ENCODE measurements at regions not wholly inside any gene's neighbourhood (a gene's known extent, or its start where the extent isn't known, plus 50 kb on each side); places are given as distances from the start of the nearest gene placed in this dataset.

- no peaks in the 10 kb centered on the region for H3K36me3 ChIP-seq (ENCODE audit: insufficient read depth, low read length)
- H3K4me3 ChIP-seq (ENCODE audit: low read length) = no peak overlapping the region
- 0 out of 2 replicates have a peak, but pooled peaks cover 3% of the 10 kb centered on the region for H3K9me3 ChIP-seq (ENCODE audit: insufficient read depth, low read depth, low read length)
- no peaks in the 10 kb centered on the region; the same call in 1 of the 2 replicates for H3K4me1 ChIP-seq (ENCODE audit: insufficient read depth, low read length)
- H3K27me3 ChIP-seq (ENCODE audit: insufficient read depth, low read length) = no peaks in the 10 kb centered on the region
- H3K27ac ChIP-seq (ENCODE audit: low read depth, low read length) = no peak overlapping the region
- no peak overlapping the region for H3K9ac ChIP-seq (ENCODE audit: low read depth, low read length)
- WGBS = 89% methylated on average over 2 of the region's 4 CpGs
Measured at GRCh38 chr20:19820555-19821211, 62.6 kb downstream of the RIN2 start.

- WGBS = 86% methylated on average over 3 of the region's 3 CpGs
- Histone ChIP-seq H3K36me3 (ENCODE audit: insufficient read depth, low read length) (no peaks in the 10 kb centered on the region), H3K9me3 (ENCODE audit: insufficient read depth, low read depth, low read length) (0 out of 2 replicates have a peak, but pooled peaks cover 3% of the 10 kb centered on the region), H3K27me3 (ENCODE audit: insufficient read depth, low read length) (no peaks in the 10 kb centered on the region), H3K27ac (ENCODE audit: low read depth, low read length) (no peak overlapping the region), H3K4me3 (ENCODE audit: low read length) (no peak overlapping the region), H3K9ac (ENCODE audit: low read depth, low read length) (no peak overlapping the region), H3K4me1 (ENCODE audit: insufficient read depth, low read length) (no peaks in the 10 kb centered on the region; the same call in 1 of the 2 replicates)
Measured at GRCh38 chr20:19821606-19822005, 63.5 kb downstream of the RIN2 start.

GRCh38 chr20:19823216-19823615 lies 65.2 kb downstream of the RIN2 start:
- H3K9me3 ChIP-seq (ENCODE audit: insufficient read depth, low read depth, low read length) = 0 out of 2 replicates have a peak, but pooled peaks cover 3% of the 10 kb centered on the region
- no peak overlapping the region for H3K4me3 ChIP-seq (ENCODE audit: low read length)
- H3K9ac ChIP-seq (ENCODE audit: low read depth, low read length) = no peak overlapping the region
- H3K27ac ChIP-seq (ENCODE audit: low read depth, low read length) = no peak overlapping the region
- 94% methylated on average over 5 of the region's 5 CpGs for WGBS
- no peaks in the 10 kb centered on the region for H3K36me3 ChIP-seq (ENCODE audit: insufficient read depth, low read length)
- H3K4me1 ChIP-seq (ENCODE audit: insufficient read depth, low read length) = no peaks in the 10 kb centered on the region; the same call in 1 of the 2 replicates
- H3K27me3 ChIP-seq (ENCODE audit: insufficient read depth, low read length) = no peaks in the 10 kb centered on the region

GRCh38 chr20:19823971-19824370 lies 65.9 kb downstream of the RIN2 start:
- no peak overlapping the region for H3K4me3 ChIP-seq (ENCODE audit: low read length)
- H3K4me1 ChIP-seq (ENCODE audit: insufficient read depth, low read length) = no peaks in the 10 kb centered on the region; the same call in 1 of the 2 replicates
- no peak overlapping the region for H3K27ac ChIP-seq (ENCODE audit: low read depth, low read length)
- H3K9ac ChIP-seq (ENCODE audit: low read depth, low read length) = no peak overlapping the region
- H3K27me3 ChIP-seq (ENCODE audit: insufficient read depth, low read length) = no peaks in the 10 kb centered on the region
- WGBS = 69% methylated on average over 8 of the region's 10 CpGs
- H3K36me3 ChIP-seq (ENCODE audit: insufficient read depth, low read length) = no peaks in the 10 kb centered on the region
- 0 out of 2 replicates have a peak, but pooled peaks cover 1% of the 10 kb centered on the region for H3K9me3 ChIP-seq (ENCODE audit: insufficient read depth, low read depth, low read length)

- Histone ChIP-seq H3K4me3 (ENCODE audit: low read length) (no peak overlapping the region), H3K4me1 (ENCODE audit: insufficient read depth, low read length) (no peaks in the 10 kb centered on the region; the same call in 1 of the 2 replicates), H3K36me3 (ENCODE audit: insufficient read depth, low read length) (no peaks in the 10 kb centered on the region), H3K9ac (ENCODE audit: low read depth, low read length) (no peak overlapping the region), H3K27ac (ENCODE audit: low read depth, low read length) (no peak overlapping the region), H3K27me3 (ENCODE audit: insufficient read depth, low read length) (no peaks in the 10 kb centered on the region), H3K9me3 (ENCODE audit: insufficient read depth, low read depth, low read length) (no peaks in the 10 kb centered on the region)
- WGBS = 100% methylated on average over 3 of the region's 3 CpGs
Measured at GRCh38 chr20:19824861-19825260, 66.8 kb downstream of the RIN2 start.

GRCh38 chr20:19826179-19826914 lies 68.3 kb downstream of the RIN2 start:
- no peaks in the 10 kb centered on the region for H3K27me3 ChIP-seq (ENCODE audit: insufficient read depth, low read length)

GRCh38 chr20:19827818-19828217 lies 69.8 kb downstream of the RIN2 start:
- Histone ChIP-seq H3K9me3 (ENCODE audit: insufficient read depth, low read depth, low read length) (no peaks in the 10 kb centered on the region), H3K9ac (ENCODE audit: low read depth, low read length) (no peak overlapping the region), H3K36me3 (ENCODE audit: insufficient read depth, low read length) (no peaks in the 10 kb centered on the region), H3K4me1 (ENCODE audit: insufficient read depth, low read length) (no peaks in the 10 kb centered on the region; the same call in 1 of the 2 replicates), H3K4me3 (ENCODE audit: low read length) (no peak overlapping the region), H3K27ac (ENCODE audit: low read depth, low read length) (no peak overlapping the region), H3K27me3 (ENCODE audit: insufficient read depth, low read length) (no peaks in the 10 kb centered on the region)
- 97% methylated on average over 1 of the region's 1 CpG for WGBS

More at GRCh38 chr20:19826179-19826914, 68.3 kb downstream of the RIN2 start:
- Histone ChIP-seq H3K9ac (ENCODE audit: low read depth, low read length) (no peak overlapping the region), H3K4me3 (ENCODE audit: low read length) (no peak overlapping the region), H3K4me1 (ENCODE audit: insufficient read depth, low read length) (no peaks in the 10 kb centered on the region; the same call in 1 of the 2 replicates), H3K36me3 (ENCODE audit: insufficient read depth, low read length) (no peaks in the 10 kb centered on the region), H3K27ac (ENCODE audit: low read depth, low read length) (no peak overlapping the region), H3K9me3 (ENCODE audit: insufficient read depth, low read depth, low read length) (no peaks in the 10 kb centered on the region)
- 98% methylated on average over 3 of the region's 3 CpGs for WGBS

GRCh38 chr20:19828232-19828631 lies 70.2 kb downstream of the RIN2 start:
- Histone ChIP-seq H3K27ac (ENCODE audit: low read depth, low read length) (no peak overlapping the region), H3K4me3 (ENCODE audit: low read length) (no peak overlapping the region), H3K4me1 (ENCODE audit: insufficient read depth, low read length) (no peaks in the 10 kb centered on the region; the same call in 1 of the 2 replicates), H3K9ac (ENCODE audit: low read depth, low read length) (no peak overlapping the region), H3K27me3 (ENCODE audit: insufficient read depth, low read length) (no peaks in the 10 kb centered on the region), H3K36me3 (ENCODE audit: insufficient read depth, low read length) (no peaks in the 10 kb centered on the region), H3K9me3 (ENCODE audit: insufficient read depth, low read depth, low read length) (no peaks in the 10 kb centered on the region)
- WGBS = 85% methylated on average over 4 of the region's 4 CpGs

- Histone ChIP-seq H3K27me3 (ENCODE audit: insufficient read depth, low read length) (no peaks in the 10 kb centered on the region), H3K27ac (ENCODE audit: low read depth, low read length) (no peak overlapping the region), H3K36me3 (ENCODE audit: insufficient read depth, low read length) (no peaks in the 10 kb centered on the region), H3K9ac (ENCODE audit: low read depth, low read length) (no peak overlapping the region), H3K9me3 (ENCODE audit: insufficient read depth, low read depth, low read length) (no peaks in the 10 kb centered on the region), H3K4me1 (ENCODE audit: insufficient read depth, low read length) (no peaks in the 10 kb centered on the region), H3K4me3 (ENCODE audit: low read length) (no peak overlapping the region)
- WGBS = 92% methylated on average over 2 of the region's 2 CpGs
Measured at GRCh38 chr20:19830211-19830785, 72.2 kb downstream of the RIN2 start.

- Histone ChIP-seq H3K9ac (ENCODE audit: low read depth, low read length) (no peak overlapping the region), H3K4me1 (ENCODE audit: insufficient read depth, low read length) (0 out of 2 replicates have a peak, but pooled peaks cover 3% of the 10 kb centered on the region), H3K27me3 (ENCODE audit: insufficient read depth, low read length) (no peaks in the 10 kb centered on the region; the same call in 1 of the 2 replicates), H3K27ac (ENCODE audit: low read depth, low read length) (no peak overlapping the region), H3K4me3 (ENCODE audit: low read length) (no peak overlapping the region), H3K36me3 (ENCODE audit: insufficient read depth, low read length) (no peaks in the 10 kb centered on the region), H3K9me3 (ENCODE audit: insufficient read depth, low read depth, low read length) (no peaks in the 10 kb centered on the region)
- 81% methylated on average over 5 of the region's 5 CpGs for WGBS
Measured at GRCh38 chr20:19832875-19833274, 74.8 kb downstream of the RIN2 start.

GRCh38 chr20:19833395-19833794 lies 75.3 kb downstream of the RIN2 start:
- 91% methylated on average over 6 of the region's 6 CpGs for WGBS
- Histone ChIP-seq H3K4me3 (ENCODE audit: low read length) (no peak overlapping the region), H3K36me3 (ENCODE audit: insufficient read depth, low read length) (no peaks in the 10 kb centered on the region), H3K4me1 (ENCODE audit: insufficient read depth, low read length) (0 out of 2 replicates have a peak, but pooled peaks cover 3% of the 10 kb centered on the region), H3K9me3 (ENCODE audit: insufficient read depth, low read depth, low read length) (no peaks in the 10 kb centered on the region), H3K9ac (ENCODE audit: low read depth, low read length) (no peak overlapping the region), H3K27me3 (ENCODE audit: insufficient read depth, low read length) (no peaks in the 10 kb centered on the region; the same call in 1 of the 2 replicates), H3K27ac (ENCODE audit: low read depth, low read length) (no peak overlapping the region)

Measured in HUES64 (cell line).